ENCODE measurements at regions not wholly inside any gene's neighbourhood (a gene's known extent, or its start where the extent isn't known, plus 50 kb on each side); places are given as distances from the start of the nearest gene placed in this dataset.

GRCh38 chr2:207304761-207305160 lies 139.0 kb upstream of the KLF7 start:
- no peak for TF ChIP-seq EZH2 (IDR thresholded peaks at IDR 0.05; ENCODE audit: insufficient read depth, low read length)
- TF ChIP-seq CTCF (IDR thresholded peaks at IDR 0.05; ENCODE audit: insufficient read depth, low read depth, low read length): no peak
